ENCODE measurements at regions not wholly inside any gene's neighbourhood (a gene's known extent, or its start where the extent isn't known, plus 50 kb on each side); places are given as distances from the start of the nearest gene placed in this dataset.

- TF ChIP-seq MNT (conservative IDR thresholded peaks at IDR 0.05): no peak
- TF ChIP-seq CBX8 (IDR thresholded peaks at IDR 0.05; ENCODE audit: borderline replicate concordance, extremely low read depth, low read depth, low read length, poor library complexity, severe bottlenecking): no peak
- TF ChIP-seq FOXO4 (CRISPR knock-in tag; IDR thresholded peaks at IDR 0.05): no peak
- no peak for TF ChIP-seq ZNF232 (CRISPR knock-in tag; IDR thresholded peaks at IDR 0.05)
- no peak for TF ChIP-seq RBM25 (IDR thresholded peaks at IDR 0.05; ENCODE audit: low read depth, low read length, severe bottlenecking)
- TF ChIP-seq HDGF (IDR thresholded peaks at IDR 0.05): no peak
- TF ChIP-seq CBFA2T3 (IDR thresholded peaks at IDR 0.05): peak; percentile 30; the same call in 1 of the 2 replicates
- TF ChIP-seq ZNF41 (CRISPR knock-in tag; conservative IDR thresholded peaks at IDR 0.05): no peak
- no peak for TF ChIP-seq GTF3C2 (IDR thresholded peaks at IDR 0.05; ENCODE audit: borderline replicate concordance, extremely low read depth, insufficient read length)
- TF ChIP-seq MTA1 (IDR thresholded peaks at IDR 0.05; ENCODE audit: borderline replicate concordance): no peak
- 0 out of 4 replicates have a peak, but pooled peaks of 1 of the 2 experiments have one; percentile 5 for TF ChIP-seq ETV6 (IDR thresholded peaks at IDR 0.05; ENCODE audit: borderline replicate concordance in 1 of 2, low read depth in 2 of 2, low read length in 1 of 2)
- TF ChIP-seq ETV6 (CRISPR knock-in tag; IDR thresholded peaks at IDR 0.05; ENCODE audit: borderline replicate concordance): no peak
- TF ChIP-seq MYNN (IDR thresholded peaks at IDR 0.05): 0 out of 2 replicates have a peak, but pooled peaks have one; percentile 18
- no peak for TF ChIP-seq MYNN (CRISPR knock-in tag; IDR thresholded peaks at IDR 0.05)
- TF ChIP-seq TCFL5 (CRISPR knock-in tag; conservative IDR thresholded peaks at IDR 0.05): no peak
- TF ChIP-seq ETV1 (tag; conservative IDR thresholded peaks at IDR 0.05; ENCODE audit: low read depth): peak; percentile 72
- no peak for TF ChIP-seq ZSCAN32 (CRISPR knock-in tag; IDR thresholded peaks at IDR 0.05)
- no peak for TF ChIP-seq XRCC5 (IDR thresholded peaks at IDR 0.05; ENCODE audit: low read depth, low read length)
- no peak for TF ChIP-seq SFPQ (IDR thresholded peaks at IDR 0.05; ENCODE audit: low read depth, low read length)
Observed at GRCh38 chr17:69947027-69947759, 127.8 kb upstream of the KCNJ16 start (continued).

All from K562 (cell line).